ENCODE measurements at regions not wholly inside any gene's neighbourhood (a gene's known extent, or its start where the extent isn't known, plus 50 kb on each side); places are given as distances from the start of the nearest gene placed in this dataset.

DNA sequence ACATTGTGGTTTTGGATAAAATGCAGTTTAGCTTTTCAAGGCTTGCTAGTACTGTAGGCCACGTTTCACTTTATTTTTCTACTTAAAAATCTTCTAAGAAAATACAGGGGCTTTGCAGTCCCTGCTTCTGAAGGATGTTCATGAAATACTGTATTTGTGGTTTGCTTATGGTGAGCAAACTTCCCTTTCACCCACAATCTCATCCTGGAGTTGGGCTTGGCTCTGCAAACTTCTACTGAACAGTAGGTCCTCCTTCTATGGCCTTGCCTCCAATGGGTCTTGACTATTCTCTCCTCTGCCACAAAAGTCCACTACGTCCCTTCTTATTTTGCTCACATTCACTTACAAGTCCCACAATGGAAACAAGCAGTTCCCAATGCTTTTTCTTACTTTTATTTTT lies 502.7 kb upstream of the KLF4 start:
- no peak for DNase-seq (ENCODE audit: low spot score)

DNA sequence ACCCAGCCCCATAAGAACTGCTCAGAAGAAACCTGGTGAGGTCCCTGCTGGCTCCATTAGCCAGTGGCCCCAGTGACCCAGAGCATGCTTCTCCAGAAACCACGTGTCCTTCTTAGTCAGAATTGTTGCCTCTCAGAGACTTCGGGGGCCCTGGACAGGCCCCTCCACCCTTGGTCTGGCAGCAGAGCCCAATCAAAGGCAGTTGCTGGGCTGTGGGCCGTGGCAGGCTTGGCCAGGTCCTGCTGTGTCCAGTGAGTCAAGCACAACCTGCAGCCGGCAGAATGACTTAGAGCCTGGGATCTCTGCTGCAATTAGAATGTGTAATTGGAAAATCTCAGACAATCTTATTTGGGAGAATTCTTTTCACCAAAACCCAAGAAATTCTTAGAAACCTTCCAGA lies 502.0 kb upstream of the KLF4 start:
- no peak for DNase-seq (ENCODE audit: low spot score)

DNA sequence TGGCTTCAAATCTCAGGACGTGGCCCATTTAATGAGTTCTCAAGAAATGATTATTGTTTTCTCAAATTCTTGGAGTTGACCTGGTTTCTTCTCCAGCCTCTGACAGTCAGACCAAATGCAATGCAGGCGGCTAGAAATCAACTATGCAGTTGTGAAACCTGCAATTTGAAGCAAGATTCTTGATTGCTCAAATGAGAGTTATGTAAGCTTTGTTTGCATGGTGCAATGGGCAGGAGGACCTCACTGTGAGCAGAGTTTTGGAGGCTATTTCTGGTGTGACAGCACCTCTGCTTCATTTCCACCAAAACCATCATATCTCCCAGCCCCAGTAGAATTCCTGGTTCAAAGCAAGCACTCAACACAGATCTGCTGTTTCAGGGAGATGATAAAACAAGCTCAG lies 500.0 kb upstream of the KLF4 start:
- no peak for DNase-seq (ENCODE audit: low spot score)

DNA sequence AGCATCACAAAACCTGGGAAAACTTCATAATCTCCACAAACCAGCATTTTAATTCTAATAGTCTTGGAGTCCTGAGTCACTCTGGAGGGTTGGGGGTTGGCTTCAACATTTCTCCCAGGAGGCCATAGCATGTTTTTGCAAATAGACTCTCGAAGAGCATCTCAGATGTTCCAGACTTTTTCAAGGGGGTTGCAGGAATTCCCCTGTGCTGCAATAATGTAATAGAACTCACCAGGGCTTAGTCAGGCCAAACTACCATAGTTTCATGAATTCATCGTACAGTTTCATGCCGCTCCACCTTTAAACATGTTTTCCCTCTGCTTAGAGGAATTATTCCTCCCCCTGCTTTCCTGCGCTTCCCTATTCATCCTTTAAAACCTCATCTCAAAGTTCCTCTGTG lies 499.5 kb upstream of the KLF4 start:
- no peak for DNase-seq (ENCODE audit: low spot score)

DNA sequence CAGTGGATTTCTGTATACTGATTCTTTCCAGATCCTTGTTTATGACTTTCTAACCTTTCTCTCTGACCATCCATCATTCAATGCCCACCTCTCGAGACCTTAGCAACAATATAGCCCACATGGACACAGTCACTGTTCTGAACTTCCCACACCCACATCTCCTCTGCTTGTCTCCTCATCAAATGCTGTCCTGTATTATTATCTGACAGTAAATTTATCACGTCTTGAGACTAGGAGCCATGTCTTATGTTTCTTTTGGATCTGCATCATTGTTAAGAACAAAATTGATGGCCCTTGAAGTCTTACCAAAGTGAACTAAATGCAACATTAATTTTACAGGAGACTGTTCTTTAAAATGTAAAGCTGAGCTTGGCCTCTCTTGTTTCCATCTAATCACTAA lies 495.4 kb upstream of the KLF4 start:
- DNase-seq (ENCODE audit: low spot score): no peak

DNA sequence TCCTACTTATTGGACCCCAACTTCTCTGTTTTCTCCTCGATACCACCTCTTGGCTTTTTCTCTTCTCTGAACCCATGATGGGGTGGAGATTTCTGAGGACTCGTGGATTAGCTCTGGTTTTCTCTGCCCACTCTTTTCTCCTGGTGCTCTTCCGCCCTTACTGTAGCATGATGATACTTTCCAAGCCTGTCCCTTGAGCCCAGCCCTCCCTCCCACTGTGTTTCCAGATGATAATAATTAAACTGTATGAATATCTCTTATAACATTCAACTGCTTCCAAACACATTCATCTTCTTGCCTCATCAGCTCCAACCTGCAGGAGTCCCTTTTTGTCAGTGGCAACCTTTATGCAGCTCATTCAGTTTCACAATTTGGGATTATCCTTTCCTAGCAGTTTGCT lies 494.2 kb upstream of the KLF4 start:
- DNase-seq (ENCODE audit: low spot score): no peak

DNA sequence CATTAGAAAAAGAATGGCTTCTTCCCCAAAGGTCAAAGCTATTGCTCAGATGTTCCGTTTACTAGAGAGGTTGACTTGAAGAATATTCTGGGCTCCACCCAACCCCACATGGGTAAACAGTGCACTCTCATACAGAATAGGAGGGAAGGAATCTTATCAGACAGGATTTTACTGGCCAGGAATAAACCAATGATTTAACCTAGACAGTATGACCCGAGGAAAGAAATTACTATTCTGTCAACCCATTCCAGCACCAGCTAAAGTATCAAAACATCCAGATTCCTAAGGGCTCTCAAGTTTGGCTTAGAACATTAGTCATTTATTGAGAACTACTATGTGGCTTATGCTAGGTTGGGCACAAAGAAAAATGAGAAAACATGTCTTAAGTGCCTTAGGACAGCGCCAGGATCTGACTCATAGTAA lies 493.6 kb upstream of the KLF4 start:
- no peak for DNase-seq (ENCODE audit: low spot score)

DNA sequence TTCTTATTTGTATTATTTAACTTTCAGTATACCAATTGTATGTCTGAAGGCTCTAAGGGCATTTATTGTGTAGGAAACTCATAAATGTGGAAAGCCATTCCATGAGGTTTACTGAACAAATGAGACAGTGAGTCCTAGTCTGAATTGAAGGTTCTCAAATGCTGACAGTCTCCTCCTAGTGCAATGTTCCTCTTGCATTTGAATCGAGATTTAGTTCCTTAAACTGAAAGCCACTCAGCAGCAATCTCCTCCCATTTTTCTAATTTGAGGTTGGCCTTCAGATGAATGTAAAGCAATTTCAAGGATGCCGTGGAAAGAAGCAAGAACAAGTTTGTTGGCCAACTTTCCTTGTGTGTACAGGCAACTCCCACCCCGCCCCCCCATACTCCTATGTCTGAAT lies 493.2 kb upstream of the KLF4 start:
- DNase-seq (ENCODE audit: low spot score): no peak

DNA sequence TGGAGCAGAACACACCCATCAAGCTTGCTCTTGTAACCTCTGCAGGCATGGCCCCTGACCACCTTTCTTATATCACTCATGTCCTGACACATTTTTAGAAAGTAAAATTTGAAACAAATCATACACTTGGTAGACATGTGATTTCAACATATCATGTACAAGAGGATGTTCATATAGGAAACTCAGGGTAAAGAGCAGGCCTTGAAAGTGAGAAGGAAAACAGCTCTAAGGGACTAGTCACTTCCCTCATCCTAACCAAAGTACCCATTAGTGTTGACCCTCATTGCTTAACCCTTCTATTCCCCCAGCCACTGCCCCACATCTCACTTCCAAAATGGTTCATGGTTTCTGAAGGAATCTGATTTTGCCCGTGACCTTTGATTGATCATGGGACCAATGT lies 492.4 kb upstream of the KLF4 start:
- no peak for DNase-seq (ENCODE audit: low spot score)

DNA sequence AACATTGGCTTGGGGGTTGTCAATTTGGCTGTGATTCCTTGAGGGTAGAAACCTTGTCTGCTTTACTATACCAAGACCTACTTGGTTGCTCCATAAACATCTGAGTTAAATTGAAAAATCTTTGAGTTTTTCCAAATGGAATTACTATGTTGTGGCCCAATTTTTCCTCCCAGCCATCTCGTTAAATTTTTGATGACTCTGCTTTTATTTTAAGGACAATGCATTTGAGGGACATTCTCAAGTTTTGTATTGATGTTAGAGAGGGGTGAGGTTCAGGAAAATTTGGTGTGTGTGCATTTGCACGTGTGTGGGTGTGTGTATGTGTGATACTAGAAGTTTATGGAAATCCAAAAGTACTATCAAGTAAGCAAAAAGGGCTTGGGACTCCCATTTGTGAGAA lies 491.4 kb upstream of the KLF4 start:
- no peak for DNase-seq (ENCODE audit: low spot score)

DNA sequence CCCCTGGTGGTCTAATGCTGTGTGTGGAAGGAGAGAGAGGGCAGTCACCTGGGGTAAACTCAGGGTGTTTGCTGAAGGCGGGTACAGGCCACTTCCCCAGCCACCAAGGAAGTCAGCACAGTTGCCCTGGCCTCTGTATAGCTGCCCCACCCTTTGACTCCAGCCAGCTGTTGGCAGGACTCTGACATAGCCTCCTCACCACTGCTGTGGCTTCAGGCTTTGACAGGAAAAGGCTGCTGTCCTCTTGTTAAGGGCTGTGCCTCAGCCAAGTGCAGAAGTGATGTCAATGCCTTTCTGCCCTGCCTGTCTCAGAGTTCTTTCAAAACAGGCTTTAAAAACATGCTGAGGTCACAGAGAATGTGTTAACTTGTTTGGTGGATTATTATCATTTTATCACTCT lies 487.2 kb upstream of the KLF4 start:
- no peak for DNase-seq (ENCODE audit: low spot score)

DNA sequence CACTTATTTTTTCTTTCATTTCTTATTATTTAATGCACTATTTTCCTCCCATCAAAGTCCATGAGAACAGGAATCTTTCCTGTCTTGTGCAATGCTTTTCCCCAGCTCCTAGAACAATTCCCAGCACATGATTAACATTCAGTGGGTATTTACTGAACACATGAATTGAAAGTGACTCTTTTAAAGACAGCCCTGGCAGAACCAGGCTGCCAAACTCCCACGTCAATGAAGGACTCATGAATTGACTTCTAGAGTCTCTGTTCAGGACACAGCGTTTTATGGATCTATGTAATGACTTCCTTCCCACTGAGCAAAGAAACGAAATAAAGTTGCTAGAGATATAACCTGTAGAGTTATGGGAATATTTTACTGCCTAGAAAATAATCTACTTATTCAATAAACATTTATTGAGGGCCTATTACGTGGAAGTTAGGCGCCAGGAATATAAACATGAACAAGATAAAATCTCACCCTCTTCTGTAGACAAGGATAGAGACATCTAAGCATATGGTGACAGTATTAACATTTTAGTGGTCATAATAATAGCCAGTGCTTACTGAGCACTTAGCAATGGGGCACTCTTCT lies 485.9 kb upstream of the KLF4 start:
- DNase-seq (ENCODE audit: low spot score): no peak

DNA sequence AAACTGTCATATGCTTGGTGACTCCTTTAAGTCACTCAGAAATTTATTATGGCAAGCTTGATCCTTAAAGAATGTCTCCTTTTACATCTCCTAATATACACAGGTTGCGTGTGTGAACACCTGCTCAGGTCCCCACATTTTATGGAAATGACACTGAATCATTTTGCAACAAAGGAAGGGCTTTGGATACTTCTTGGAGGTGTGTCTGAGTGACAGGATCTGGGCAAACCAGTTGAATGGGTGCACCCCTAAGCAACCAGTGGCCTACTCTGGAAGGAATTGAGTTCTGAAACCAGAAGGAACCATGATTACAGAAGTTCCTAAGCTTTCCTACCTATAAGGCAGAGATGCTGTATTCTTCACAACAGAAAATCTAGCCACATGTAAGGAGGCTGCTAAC lies 483.9 kb upstream of the KLF4 start:
- no peak for DNase-seq (ENCODE audit: low spot score)

DNA sequence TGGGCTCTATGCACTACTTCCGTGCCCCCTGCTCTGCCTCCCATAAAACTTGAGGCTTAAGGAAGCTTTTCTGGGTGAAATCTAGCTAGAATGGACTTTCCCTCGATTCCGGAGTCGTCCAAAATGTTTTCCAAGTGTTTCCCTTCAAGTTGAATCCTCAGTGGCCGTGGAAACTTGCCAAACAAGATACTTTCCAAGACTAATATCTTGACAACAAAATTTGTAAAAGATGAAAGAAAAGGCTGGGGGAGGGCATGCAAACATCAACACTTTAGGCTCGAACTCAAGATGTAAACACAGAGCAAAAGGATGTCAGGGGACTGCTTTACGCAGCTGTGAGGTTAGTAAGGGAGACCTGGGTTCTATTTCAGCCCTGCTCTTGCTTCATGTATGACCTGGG lies 482.8 kb upstream of the KLF4 start:
- no peak for DNase-seq (ENCODE audit: low spot score)

DNA sequence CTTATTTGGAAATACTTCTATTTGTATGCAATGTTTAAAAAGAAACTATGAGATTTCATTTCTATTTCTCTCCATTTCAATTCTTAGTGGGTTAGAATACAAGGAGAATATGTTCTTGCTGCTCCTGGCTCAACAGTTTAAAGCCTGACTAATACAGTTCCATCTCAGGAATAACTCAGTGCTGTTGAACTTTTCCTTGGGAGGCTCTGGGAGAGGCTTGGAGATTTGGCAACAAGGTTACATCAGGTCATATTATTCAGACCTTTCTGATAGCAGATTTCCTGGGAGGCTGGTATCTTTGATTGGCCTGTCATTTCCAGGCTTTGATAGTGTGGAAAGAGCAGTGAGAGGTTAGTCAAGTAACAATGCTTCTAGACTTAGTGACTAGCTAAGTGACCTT lies 481.7 kb upstream of the KLF4 start:
- no peak for DNase-seq (ENCODE audit: low spot score)

DNA sequence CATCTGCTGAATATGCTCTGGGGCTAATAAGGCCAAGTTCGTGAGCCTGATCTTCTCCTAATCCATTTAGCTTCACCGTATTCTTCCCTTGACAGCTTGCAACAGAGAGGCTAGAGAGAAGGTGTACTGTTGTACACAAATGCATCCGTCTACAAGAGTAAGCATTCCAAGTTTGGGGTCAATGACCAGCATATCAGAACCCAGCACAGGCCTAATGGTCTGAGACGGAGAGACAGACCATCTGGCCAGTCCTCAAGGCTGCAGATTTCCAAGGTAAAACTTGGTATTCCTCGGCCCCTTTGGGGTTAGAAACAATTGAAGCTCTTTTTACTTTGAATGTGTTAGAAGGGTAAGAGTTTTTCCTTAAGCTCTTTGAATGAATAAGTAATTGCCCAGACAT lies 481.2 kb upstream of the KLF4 start:
- no peak for DNase-seq (ENCODE audit: low spot score)

DNA sequence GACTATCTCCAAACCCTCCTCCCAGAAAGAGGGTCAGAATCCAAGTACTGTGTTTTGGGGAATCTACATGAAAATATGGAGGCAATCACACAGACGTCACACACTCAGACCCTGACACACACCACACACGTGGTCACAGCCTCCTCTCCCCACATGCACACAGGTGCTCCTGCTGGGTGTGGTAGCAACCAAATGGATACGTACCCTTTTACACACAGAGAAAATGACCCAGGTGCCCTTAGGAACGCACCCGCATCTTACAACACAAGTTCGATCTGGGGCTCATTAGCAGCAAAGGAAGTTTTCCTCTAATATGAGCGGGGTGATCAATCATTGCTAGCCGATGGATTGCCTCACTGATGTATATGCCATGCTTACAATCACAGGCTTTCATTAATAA lies 480.2 kb upstream of the KLF4 start:
- DNase-seq (ENCODE audit: low spot score): no peak

DNA sequence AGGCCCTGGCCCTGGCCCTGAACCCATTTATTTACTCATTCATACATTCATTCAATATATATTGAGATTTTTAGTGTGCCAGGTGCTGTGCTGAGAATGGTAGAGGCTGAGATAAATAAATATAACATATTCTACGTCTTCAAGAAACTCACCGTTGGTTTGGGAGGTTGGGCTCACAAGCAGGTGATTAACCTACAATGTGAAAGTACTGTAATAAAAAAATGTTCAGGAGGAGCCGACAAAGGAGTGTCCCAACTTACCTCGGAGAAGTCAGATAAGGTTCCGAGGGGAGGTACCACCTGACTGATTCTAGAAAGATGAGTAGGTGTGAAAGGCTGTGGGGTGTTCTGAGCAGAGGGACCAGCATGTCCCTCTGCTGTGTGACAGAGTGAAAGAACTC lies 479.6 kb upstream of the KLF4 start:
- DNase-seq (ENCODE audit: low spot score): no peak

DNA sequence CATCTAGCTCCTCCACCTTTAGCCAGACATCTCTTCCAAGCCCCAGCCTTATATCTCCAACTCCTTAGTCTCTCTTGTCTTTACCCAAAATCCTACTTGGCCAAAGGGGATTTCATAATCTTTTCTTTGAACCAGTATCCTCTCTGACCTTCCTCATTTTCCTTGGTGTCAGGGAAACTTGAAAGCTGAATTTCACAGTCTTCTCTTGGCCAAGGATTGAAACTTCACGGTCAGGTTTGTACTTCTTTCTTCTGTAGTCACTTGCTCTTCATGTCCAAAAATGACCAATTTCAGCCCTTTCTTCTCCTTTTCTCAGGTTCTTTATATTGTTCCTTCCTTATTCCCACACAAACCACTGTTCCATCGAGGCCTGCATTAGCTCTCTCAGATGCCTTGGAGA lies 473.7 kb upstream of the KLF4 start:
- no peak for DNase-seq (ENCODE audit: low spot score)

DNA sequence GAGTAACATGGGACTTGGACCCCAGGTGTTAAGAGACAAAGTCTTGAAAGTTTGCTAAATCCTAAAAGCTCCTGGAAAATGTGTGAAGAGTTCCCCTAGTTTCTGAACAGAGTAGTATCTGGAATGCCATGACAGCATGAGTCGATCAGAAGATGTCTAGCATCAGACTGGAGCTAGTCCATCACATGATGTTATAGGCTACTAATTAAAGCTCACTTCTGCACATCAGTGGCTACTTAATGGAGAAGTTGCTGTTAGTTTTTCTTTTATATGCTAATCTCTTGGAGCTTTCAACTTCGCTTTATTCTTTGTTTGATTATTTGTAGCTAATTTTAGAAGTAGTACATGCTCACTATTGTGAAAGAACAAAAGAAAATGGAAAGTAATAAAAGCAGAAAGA lies 471.3 kb upstream of the KLF4 start:
- no peak for DNase-seq (ENCODE audit: low spot score)

DNA sequence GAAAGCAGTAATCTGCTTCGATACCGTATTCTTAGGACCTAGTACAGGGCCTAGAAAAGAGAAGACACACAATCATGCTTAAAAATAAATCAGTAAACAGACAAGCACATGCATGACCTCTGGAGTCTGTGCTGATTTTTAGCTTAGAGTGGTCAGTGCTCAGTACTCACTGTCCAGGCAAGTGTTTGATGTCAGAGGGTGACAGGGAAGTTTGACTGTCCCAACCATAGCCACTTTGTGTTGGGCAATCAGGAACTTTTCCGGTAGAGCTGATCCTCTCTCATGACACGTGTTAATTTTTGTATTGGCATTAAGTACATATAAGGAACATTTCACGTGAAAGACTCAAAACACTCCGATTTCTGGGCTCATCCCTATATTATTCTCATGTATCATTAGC lies 464.7 kb upstream of the KLF4 start:
- DNase-seq (ENCODE audit: low spot score): no peak

DNA sequence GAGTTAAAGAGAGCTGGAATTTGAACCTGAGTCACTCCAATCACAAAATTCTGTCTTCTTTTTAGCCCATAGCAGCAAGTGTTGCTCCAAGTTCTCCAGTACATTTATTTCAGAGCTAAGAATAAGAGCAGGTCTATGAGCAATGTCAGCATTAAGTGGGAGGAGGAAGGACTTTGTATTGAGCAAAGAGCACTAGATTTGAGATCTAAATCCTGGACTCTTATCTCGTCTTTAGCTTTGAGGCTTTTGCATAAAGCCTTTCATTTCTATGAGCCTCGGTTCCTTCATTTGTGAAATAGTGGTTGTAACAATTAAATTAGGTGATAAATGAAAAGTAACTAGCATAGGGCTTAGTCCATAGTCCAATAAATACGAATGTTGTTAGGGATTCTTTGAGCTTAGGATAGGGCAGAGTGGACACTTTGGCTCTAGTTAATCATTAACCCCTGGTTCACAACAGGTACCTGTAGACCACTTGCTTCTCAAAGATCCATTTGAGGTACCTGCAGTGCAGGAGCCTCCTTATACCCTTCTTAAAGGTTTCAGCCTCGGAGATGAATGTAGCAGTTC lies 464.1 kb upstream of the KLF4 start:
- DNase-seq (ENCODE audit: low spot score): peak; percentile 9

DNA sequence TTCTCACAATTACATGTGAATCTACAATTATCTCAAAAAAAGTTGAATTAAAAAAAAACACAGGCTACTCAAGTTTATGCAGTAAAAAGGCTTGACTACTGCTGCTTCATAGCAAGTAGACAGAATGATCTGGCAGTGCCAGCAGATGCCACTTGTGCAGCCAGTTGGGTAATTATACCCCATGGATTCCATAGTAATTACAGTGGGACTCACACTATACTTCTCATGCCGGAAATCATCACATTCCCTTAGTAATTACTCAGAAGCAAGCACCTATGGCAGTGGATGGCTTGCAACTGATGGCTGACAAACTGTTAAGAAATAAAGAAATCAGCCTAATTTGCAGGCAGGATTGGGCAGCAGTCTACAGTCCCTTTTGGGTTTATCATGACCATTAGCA lies 463.2 kb upstream of the KLF4 start:
- DNase-seq (ENCODE audit: low spot score): no peak

DNA sequence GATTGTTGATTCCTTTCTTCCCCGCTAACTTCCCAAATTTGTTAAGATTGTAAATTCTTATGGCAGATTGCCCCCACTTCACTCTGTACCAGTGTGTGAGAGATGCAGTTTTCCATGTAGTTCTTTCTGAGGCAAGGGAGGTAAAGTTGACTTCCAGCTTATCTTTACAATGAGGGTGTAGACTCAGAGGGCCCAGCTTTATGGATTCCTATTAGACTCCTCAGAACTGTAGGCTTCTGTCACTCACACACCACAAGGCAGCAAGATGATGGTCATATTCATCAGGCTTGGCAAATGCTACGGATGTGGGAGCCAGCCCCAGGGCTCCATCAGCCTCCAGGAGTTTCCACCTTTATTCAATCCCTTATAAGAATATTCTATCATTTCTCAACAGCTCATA lies 461.9 kb upstream of the KLF4 start:
- DNase-seq (ENCODE audit: low spot score): no peak

DNA sequence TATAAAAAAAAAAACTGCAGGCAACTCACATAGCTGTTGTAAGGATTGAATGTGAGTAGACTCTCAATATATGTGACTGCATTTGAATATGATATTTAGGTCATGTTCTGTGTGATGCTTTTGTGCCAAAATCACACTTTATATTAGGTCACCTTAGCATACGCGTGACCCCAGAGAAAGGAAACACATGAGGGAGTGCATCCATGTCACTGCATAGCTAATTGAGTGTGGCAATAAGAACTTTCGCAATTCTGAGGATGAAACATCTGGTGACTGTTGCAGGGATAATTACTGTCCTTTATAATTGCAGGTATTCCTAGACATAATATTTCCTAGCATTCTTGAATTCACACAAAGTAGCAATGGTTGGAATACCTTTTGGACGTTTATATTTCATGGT lies 459.5 kb upstream of the KLF4 start:
- no peak for DNase-seq (ENCODE audit: low spot score)
